ENCODE measurements at regions not wholly inside any gene's neighbourhood (a gene's known extent, or its start where the extent isn't known, plus 50 kb on each side); places are given as distances from the start of the nearest gene placed in this dataset.

GRCh38 chr4:58561170-58561569 is 1451.0 kb upstream of the IGFBP7 start:
- DNase-seq (ENCODE audit: low read depth in 1 of 2, low spot score in 1 of 2) = no peak

- no peak for DNase-seq (ENCODE audit: low read depth in 1 of 2, low spot score in 1 of 2)
Measured at GRCh38 chr4:58560736-58561135, 1450.6 kb upstream of the IGFBP7 start.

- DNase-seq (ENCODE audit: low read depth in 1 of 2, low spot score in 1 of 2) = no peak
Measured at GRCh38 chr4:58553679-58554078, 1443.5 kb upstream of the IGFBP7 start.

GRCh38 chr4:58553031-58553430 is 1442.8 kb upstream of the IGFBP7 start:
- no peak for DNase-seq (ENCODE audit: low read depth in 1 of 2, low spot score in 1 of 2)

- DNase-seq (ENCODE audit: low read depth in 1 of 2, low spot score in 1 of 2) = no peak
Measured at GRCh38 chr4:58551676-58552075, 1441.5 kb upstream of the IGFBP7 start.

GRCh38 chr4:58543465-58543864 is 1433.3 kb upstream of the IGFBP7 start:
- no peak for DNase-seq (ENCODE audit: low read depth in 1 of 2, low spot score in 1 of 2)

- no peak for DNase-seq (ENCODE audit: low read depth in 1 of 2, low spot score in 1 of 2)
Measured at GRCh38 chr4:58541926-58542325, 1431.7 kb upstream of the IGFBP7 start.

GRCh38 chr4:58522765-58523382 is 1412.7 kb upstream of the IGFBP7 start:
- DNase-seq (ENCODE audit: low read depth in 1 of 2, low spot score in 1 of 2) = no peak

- no peak for DNase-seq (ENCODE audit: low read depth in 1 of 2, low spot score in 1 of 2)
Measured at GRCh38 chr4:58515226-58515625, 1405.0 kb upstream of the IGFBP7 start.

GRCh38 chr4:58514299-58514698 is 1404.1 kb upstream of the IGFBP7 start:
- no peak for DNase-seq (ENCODE audit: low read depth in 1 of 2, low spot score in 1 of 2)

GRCh38 chr4:58510652-58511051 is 1400.5 kb upstream of the IGFBP7 start:
- no peak for DNase-seq (ENCODE audit: low read depth in 1 of 2, low spot score in 1 of 2)

- DNase-seq (ENCODE audit: low read depth in 1 of 2, low spot score in 1 of 2) = no peak
Measured at GRCh38 chr4:58507079-58507478, 1396.9 kb upstream of the IGFBP7 start.

GRCh38 chr4:58502839-58503238 is 1392.7 kb upstream of the IGFBP7 start:
- DNase-seq (ENCODE audit: low read depth in 1 of 2, low spot score in 1 of 2) = no peak

GRCh38 chr4:58499182-58499581 is 1389.0 kb upstream of the IGFBP7 start:
- no peak for DNase-seq (ENCODE audit: low read depth in 1 of 2, low spot score in 1 of 2)

GRCh38 chr4:58491620-58492019 is 1381.4 kb upstream of the IGFBP7 start:
- DNase-seq (ENCODE audit: low read depth in 1 of 2, low spot score in 1 of 2) = no peak

GRCh38 chr4:58477950-58478349 is 1367.8 kb upstream of the IGFBP7 start:
- no peak for DNase-seq (ENCODE audit: low read depth in 1 of 2, low spot score in 1 of 2)

- DNase-seq (ENCODE audit: low read depth in 1 of 2, low spot score in 1 of 2) = no peak
Measured at GRCh38 chr4:58477513-58477912, 1367.3 kb upstream of the IGFBP7 start.

- no peak for DNase-seq (ENCODE audit: low read depth in 1 of 2, low spot score in 1 of 2)
Measured at GRCh38 chr4:58475097-58475496, 1364.9 kb upstream of the IGFBP7 start.

GRCh38 chr4:58465031-58465430 is 1354.8 kb upstream of the IGFBP7 start:
- DNase-seq (ENCODE audit: low read depth in 1 of 2, low spot score in 1 of 2) = no peak

GRCh38 chr4:58456727-58457384 is 1346.7 kb upstream of the IGFBP7 start:
- no peak for DNase-seq (ENCODE audit: low read depth in 1 of 2, low spot score in 1 of 2)

GRCh38 chr4:58453956-58454355 is 1343.8 kb upstream of the IGFBP7 start:
- DNase-seq (ENCODE audit: low read depth in 1 of 2, low spot score in 1 of 2) = no peak

GRCh38 chr4:58451707-58452106 is 1341.5 kb upstream of the IGFBP7 start:
- DNase-seq (ENCODE audit: low read depth in 1 of 2, low spot score in 1 of 2) = no peak

- no peak for DNase-seq (ENCODE audit: low read depth in 1 of 2, low spot score in 1 of 2)
Measured at GRCh38 chr4:58435871-58436270, 1325.7 kb upstream of the IGFBP7 start.

All from stimulated activated CD4-positive, alpha-beta T cell treated with anti-CD3 and anti-CD28 coated beads, Interleukin-15, amount 100 ng/mL, for 1 hour (primary cell).